OCI-LY7 (cell line): ENCODE measurements at regions not wholly inside any gene's neighbourhood (a gene's known extent, or its start where the extent isn't known, plus 50 kb on each side); places are given as distances from the start of the nearest gene placed in this dataset.

Source experiments
- BruUV-seq: library from RNA; stranded (reverse); fragments of 400-500 nt; replicated peaks from 2 replicates; lab custom pipeline; 2021; lab: Mats Ljungman, UMichigan
- CTCF ChIA-PET: fragments of 300-600 bp; sonication (Branson Sonifier 250); formaldehyde crosslinking; loops from one replicate; lab custom pipeline; 2022; ENCODE audit warnings: antibody characterized with exemption; ENCODE audit not compliant: unreplicated experiment; lab: Charles Lee
- POLR2A ChIA-PET: fragments of 300-600 bp; sonication (Branson Sonifier 250); formaldehyde crosslinking; loops from one replicate; lab custom pipeline; 2022; ENCODE audit warnings: antibody characterized with exemption; lab: Charles Lee
- DNase-seq: peaks from one replicate; pipeline ENCODE4 v3.0.0-alpha.2; 2015; ENCODE audit warnings: low spot score
- H2AFZ ChIP-seq: fragments of 200-600 bp; sonication (generic), shearing (Covaris generic); 2 replicates; pipeline ENCODE4 v1.6.1; 2014; ENCODE audit warnings: mild to moderate bottlenecking, antibody characterized with exemption, low read length, moderate library complexity
- H3K27ac ChIP-seq: fragments of 200-600 bp; sonication (generic); 2 replicates; pipeline ENCODE4 v1.5.1; 2014; ENCODE audit warnings: mixed run types, low read depth, mild to moderate bottlenecking, moderate library complexity, low read length, inconsistent platforms; ENCODE audit not compliant: poor library complexity, severe bottlenecking
- H3K36me3 ChIP-seq: fragments of 200-600 bp; sonication (generic); 2 replicates; pipeline ENCODE4 v1.6.1; 2014; ENCODE audit warnings: mild to moderate bottlenecking, antibody characterized with exemption, low read length, moderate library complexity, mixed read lengths; ENCODE audit not compliant: insufficient read depth
- H3K4me1 ChIP-seq: fragments of 200-600 bp; sonication (generic); 2 replicates; pipeline ENCODE4 v1.5.1; 2014; ENCODE audit warnings: mild to moderate bottlenecking, low read length; ENCODE audit not compliant: insufficient read depth, poor library complexity, severe bottlenecking
- H3K4me2 ChIP-seq: fragments of 200-600 bp; sonication (generic); 2 replicates; pipeline ENCODE4 v1.6.1; 2014; ENCODE audit warnings: mild to moderate bottlenecking, low read length
- H3K4me3 ChIP-seq: fragments of 200-600 bp; sonication (generic); 2 replicates; pipeline ENCODE4 v1.5.1; 2014; ENCODE audit warnings: mild to moderate bottlenecking, low read depth, low read length; ENCODE audit not compliant: poor library complexity, severe bottlenecking
- H3K79me2 ChIP-seq: fragments of 200-600 bp; sonication (generic); 2 replicates; pipeline ENCODE4 v1.6.1; 2016; ENCODE audit warnings: low read depth, mild to moderate bottlenecking, low read length, moderate library complexity, mixed read lengths; ENCODE audit not compliant: insufficient read depth
- H3K9me2 ChIP-seq: fragments of 200-600 bp; sonication (generic); 2 replicates; pipeline ENCODE4 v1.6.1; 2016; ENCODE audit warnings: mild to moderate bottlenecking, low read length, mixed read lengths; ENCODE audit not compliant: insufficient read depth
- H3K9me3 ChIP-seq: fragments of 200-600 bp; sonication (generic); 2 replicates; pipeline ENCODE4 v1.6.1; 2014; ENCODE audit warnings: mild to moderate bottlenecking, mixed run types, low read length, mixed read lengths
- H4K20me1 ChIP-seq: fragments of 200-600 bp; sonication (generic); 2 replicates; pipeline ENCODE4 v1.6.1; 2014; ENCODE audit warnings: mild to moderate bottlenecking, antibody characterized with exemption, low read length, moderate library complexity, mixed read lengths; ENCODE audit not compliant: insufficient read depth
- EZH2phosphoT487 ChIP-seq: fragments of 200-600 bp; sonication (generic); IDR thresholded peaks from 2 replicates; pipeline ENCODE4 v1.6.1; 2018; ENCODE audit warnings: low read depth, borderline replicate concordance, mild to moderate bottlenecking, mixed run types, antibody characterized with exemption, low read length, moderate library complexity, mixed read lengths
- intact Hi-C: fragments of 100-400 bp; cut with micrococcal nuclease; formaldehyde crosslinking; loops from one replicate; pipeline ENCODE4 v1.10.0; 2022; ENCODE audit not compliant: unreplicated experiment
- TF ChIP-seq, protein P1 (sequence below): fragments of 200-600 bp; sonication (generic); conservative IDR thresholded peaks from 2 replicates; pipeline ENCODE4 v1.5.1; 2014; ENCODE audit warnings: mild to moderate bottlenecking, antibody characterized with exemption, low read length, moderate library complexity, mixed read lengths

DNA sequence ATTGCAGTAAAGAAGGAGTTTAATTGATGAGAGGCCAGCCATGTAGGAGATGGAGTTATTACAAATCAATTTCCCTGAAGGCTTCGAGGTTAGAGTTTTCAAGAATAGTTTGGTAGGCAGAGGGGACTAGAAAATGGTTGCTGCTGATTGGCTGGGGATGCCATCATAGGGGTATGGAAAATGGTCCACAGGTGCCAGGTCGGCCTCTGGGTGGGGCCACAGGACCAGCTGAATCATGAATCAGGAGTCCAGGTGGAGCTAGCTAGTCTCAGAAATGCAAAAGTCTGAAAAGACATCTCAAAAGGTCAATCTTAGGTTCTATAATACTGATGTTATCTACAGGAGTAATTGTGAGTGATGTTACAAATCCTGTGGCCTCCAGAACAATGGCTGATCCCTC lies 714.0 kb upstream of the GHITM start:
- H3K4me1 ChIP-seq = no peaks in the 10 kb centered on the region
- no TSS peak for BruUV-seq
- no peak for DNase-seq
- no peaks in the 10 kb centered on the region for H3K9me3 ChIP-seq
- H4K20me1 ChIP-seq = no peaks in the 10 kb centered on the region
- no peaks in the 10 kb centered on the region for H3K79me2 ChIP-seq
- H3K27ac ChIP-seq = no peak overlapping the region
- H2AFZ ChIP-seq = no peak overlapping the region
- ChIA-PET CTCF (no interaction called here), POLR2A (no interaction called here)
- H3K4me2 ChIP-seq = no peak overlapping the region
- no peaks in the 10 kb centered on the region for H3K36me3 ChIP-seq
- H3K4me3 ChIP-seq = no peak overlapping the region
- H3K9me2 ChIP-seq = no peaks in the 10 kb centered on the region
- intact Hi-C loops = no loop called here
- TF ChIP-seq, protein P1, sequence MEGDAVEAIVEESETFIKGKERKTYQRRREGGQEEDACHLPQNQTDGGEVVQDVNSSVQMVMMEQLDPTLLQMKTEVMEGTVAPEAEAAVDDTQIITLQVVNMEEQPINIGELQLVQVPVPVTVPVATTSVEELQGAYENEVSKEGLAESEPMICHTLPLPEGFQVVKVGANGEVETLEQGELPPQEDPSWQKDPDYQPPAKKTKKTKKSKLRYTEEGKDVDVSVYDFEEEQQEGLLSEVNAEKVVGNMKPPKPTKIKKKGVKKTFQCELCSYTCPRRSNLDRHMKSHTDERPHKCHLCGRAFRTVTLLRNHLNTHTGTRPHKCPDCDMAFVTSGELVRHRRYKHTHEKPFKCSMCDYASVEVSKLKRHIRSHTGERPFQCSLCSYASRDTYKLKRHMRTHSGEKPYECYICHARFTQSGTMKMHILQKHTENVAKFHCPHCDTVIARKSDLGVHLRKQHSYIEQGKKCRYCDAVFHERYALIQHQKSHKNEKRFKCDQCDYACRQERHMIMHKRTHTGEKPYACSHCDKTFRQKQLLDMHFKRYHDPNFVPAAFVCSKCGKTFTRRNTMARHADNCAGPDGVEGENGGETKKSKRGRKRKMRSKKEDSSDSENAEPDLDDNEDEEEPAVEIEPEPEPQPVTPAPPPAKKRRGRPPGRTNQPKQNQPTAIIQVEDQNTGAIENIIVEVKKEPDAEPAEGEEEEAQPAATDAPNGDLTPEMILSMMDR = no peak
- TF ChIP-seq EZH2phosphoT487 = no peak

DNA sequence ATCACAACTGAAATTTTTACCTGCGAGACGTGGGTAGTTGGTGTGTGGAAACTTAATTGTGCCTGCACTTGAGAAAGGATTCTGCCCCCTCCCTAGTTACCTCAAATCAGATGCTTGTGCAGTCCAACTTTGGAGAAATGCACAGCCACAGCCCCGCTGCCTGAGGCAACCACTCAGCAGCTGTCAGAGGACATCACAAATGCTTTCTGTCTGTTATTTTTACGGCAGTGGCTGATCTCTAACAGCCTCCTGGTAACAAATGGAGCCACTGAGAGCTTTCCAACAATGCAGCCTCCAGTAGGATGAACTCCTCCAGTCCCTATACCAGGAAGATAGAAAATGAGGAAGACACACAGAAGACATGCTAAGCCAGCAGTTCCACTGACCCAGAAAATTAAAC lies 712.2 kb upstream of the GHITM start:
- Histone ChIP-seq H2AFZ (no peak overlapping the region), H3K4me3 (no peak overlapping the region), H3K36me3 (no peaks in the 10 kb centered on the region), H4K20me1 (no peaks in the 10 kb centered on the region), H3K4me2 (no peak overlapping the region), H3K9me2 (no peaks in the 10 kb centered on the region), H3K4me1 (no peaks in the 10 kb centered on the region), H3K27ac (no peak overlapping the region), H3K79me2 (no peaks in the 10 kb centered on the region), H3K9me3 (no peaks in the 10 kb centered on the region)
- TF ChIP-seq EZH2phosphoT487 = no peak
- TF ChIP-seq, protein P1 = no peak
- CTCF ChIA-PET = no interaction called here
- no peak for DNase-seq
- no TSS peak for BruUV-seq
- POLR2A ChIA-PET = no interaction called here
- intact Hi-C loops = no loop called here

DNA sequence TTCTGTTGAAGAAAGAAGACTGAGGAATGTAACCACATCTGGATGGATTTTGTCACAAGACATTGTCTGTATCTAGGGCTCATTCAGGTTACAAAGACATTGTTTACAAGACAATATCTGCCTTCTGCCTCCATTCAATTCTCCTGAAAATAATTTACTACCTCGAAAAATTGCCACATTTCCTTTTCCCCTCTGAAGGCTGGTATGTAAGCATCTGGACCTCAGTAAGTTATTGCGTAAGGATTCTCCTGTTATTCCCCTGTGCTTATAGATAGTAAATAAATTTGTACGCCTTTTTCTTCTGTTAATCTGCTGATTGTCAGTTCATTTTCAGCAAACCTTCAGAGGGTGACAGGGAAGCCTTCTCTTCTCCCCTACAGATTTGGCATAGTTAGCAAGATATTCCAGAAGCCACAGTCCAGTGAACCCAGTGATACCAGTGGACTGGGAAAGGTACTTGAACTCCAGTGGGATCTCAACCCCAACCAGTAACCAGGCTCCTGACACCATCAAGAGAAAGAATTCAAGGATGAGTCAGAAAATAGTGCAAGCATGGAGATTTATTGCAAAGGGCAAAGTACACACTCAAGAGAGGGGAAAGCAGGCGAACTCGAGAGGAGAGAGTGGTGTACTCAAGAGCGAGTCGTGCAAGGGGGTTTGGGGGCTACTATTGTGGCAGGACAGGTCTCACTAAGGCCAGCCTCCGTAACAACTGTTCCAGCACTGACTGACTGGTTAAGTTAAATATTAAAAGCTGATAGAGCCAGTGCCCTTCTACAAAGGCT lies 706.9 kb upstream of the GHITM start:
- ChIA-PET POLR2A (interaction anchor here (0.6 kb wide), 1 partner anchor 54 kb away, joined by 3 read pairs; no protein-coding TSS in a partner anchor), CTCF (no interaction called here)
- Histone ChIP-seq H3K9me3 (no peaks in the 10 kb centered on the region), H3K9me2 (no peaks in the 10 kb centered on the region), H3K79me2 (no peaks in the 10 kb centered on the region), H3K36me3 (no peaks in the 10 kb centered on the region), H3K4me3 (no peak overlapping the region), H2AFZ (no peak overlapping the region), H3K27ac (no peak overlapping the region), H4K20me1 (no peaks in the 10 kb centered on the region), H3K4me1 (no peaks in the 10 kb centered on the region), H3K4me2 (no peak overlapping the region)
- DNase-seq = no peak
- TF ChIP-seq EZH2phosphoT487 = no peak
- TF ChIP-seq, protein P1 = no peak
- no TSS peak for BruUV-seq
- intact Hi-C loops = no loop called here
